Testis (tissue), 2 donors: ENCODE measurements at regions not wholly inside any gene's neighbourhood (a gene's known extent, or its start where the extent isn't known, plus 50 kb on each side); places are given as distances from the start of the nearest gene placed in this dataset.

Experiments used
- POLR2A ChIP-seq: fragments of 450-650 bp; IDR thresholded peaks from one replicate; pipeline ENCODE4 v1.6.1; 2017; ENCODE audit warnings: antibody characterized with exemption, mild to moderate bottlenecking, moderate library complexity
- TF ChIP-seq, protein P1 (sequence below), 3 experiments: fragments of 450-650 bp in 2 of 3; fragments of 200-600 bp in 1 of 3; sonication (generic) in 1 of 3; IDR thresholded peaks; one replicate each; pipeline ENCODE4 v1.5.1; 2016 to 2019; ENCODE audit warnings: antibody characterized with exemption in 3 of 3, mild to moderate bottlenecking in 2 of 3, moderate library complexity in 1 of 3

GRCh38 chr3:104180906-104181305, 1185.8 kb upstream of the ALCAM start:
- TF ChIP-seq, protein P1, sequence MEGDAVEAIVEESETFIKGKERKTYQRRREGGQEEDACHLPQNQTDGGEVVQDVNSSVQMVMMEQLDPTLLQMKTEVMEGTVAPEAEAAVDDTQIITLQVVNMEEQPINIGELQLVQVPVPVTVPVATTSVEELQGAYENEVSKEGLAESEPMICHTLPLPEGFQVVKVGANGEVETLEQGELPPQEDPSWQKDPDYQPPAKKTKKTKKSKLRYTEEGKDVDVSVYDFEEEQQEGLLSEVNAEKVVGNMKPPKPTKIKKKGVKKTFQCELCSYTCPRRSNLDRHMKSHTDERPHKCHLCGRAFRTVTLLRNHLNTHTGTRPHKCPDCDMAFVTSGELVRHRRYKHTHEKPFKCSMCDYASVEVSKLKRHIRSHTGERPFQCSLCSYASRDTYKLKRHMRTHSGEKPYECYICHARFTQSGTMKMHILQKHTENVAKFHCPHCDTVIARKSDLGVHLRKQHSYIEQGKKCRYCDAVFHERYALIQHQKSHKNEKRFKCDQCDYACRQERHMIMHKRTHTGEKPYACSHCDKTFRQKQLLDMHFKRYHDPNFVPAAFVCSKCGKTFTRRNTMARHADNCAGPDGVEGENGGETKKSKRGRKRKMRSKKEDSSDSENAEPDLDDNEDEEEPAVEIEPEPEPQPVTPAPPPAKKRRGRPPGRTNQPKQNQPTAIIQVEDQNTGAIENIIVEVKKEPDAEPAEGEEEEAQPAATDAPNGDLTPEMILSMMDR (IDR thresholded peaks at IDR 0.05): no peak
- no peak for TF ChIP-seq POLR2A
